ENCODE measurements at regions not wholly inside any gene's neighbourhood (a gene's known extent, or its start where the extent isn't known, plus 50 kb on each side); places are given as distances from the start of the nearest gene placed in this dataset.
A peak's percentile ranks its signal among the peaks of the same experiment; 100 is the strongest.

- no peaks in the 10 kb centered on the region for H3K9me3 ChIP-seq
- DNase-seq (peak; percentile 41 to 65 (median 59)), ATAC-seq (peak; percentile 84)
- 23 to 41% methylated on average over 6 to 9 of the region's 9 CpGs for WGBS, 2 donors
- H3K36me3 ChIP-seq (replicated peaks in 1 of 2; ENCODE audit: insufficient read depth in 1 of 2, low read depth in 2 of 2) = no peaks in the 10 kb centered on the region
- H3K4me1 ChIP-seq = peaks cover 23% of the 10 kb centered on the region
- intact Hi-C loops (cut with DNase I) = no loop called here
- no peak overlapping the region for H3K4me3 ChIP-seq
- no peak for TF ChIP-seq POLR2A (IDR thresholded peaks at IDR 0.05)
- TF ChIP-seq CTCF (IDR thresholded peaks at IDR 0.05) = no peak
- H3K27ac ChIP-seq = peak overlapping the region in 2 of 4 donors; percentile 6 to 14
- H3K27me3 ChIP-seq = no peaks in the 10 kb centered on the region
Observed at GRCh38 chr1:113223546-113223945, 150.5 kb downstream of the LRIG2 start.

GRCh38 chr1:113226148-113226547 is 153.2 kb downstream of the LRIG2 start:
- TF ChIP-seq POLR2A (IDR thresholded peaks at IDR 0.05) (no peak), CTCF (IDR thresholded peaks at IDR 0.05) (no peak)
- intact Hi-C loops (cut with DNase I) = no loop called here
- no peak for DNase-seq
- H3K36me3 ChIP-seq (replicated peaks in 1 of 2; ENCODE audit: insufficient read depth in 1 of 2, low read depth in 2 of 2) = no peaks in the 10 kb centered on the region
- H3K9me3 ChIP-seq = no peaks in the 10 kb centered on the region
- H3K27ac ChIP-seq = no peak overlapping the region
- ATAC-seq = no peak
- 91 to 92% methylated on average over 10 of the region's 10 CpGs for WGBS, 2 donors
- H3K4me1 ChIP-seq = peaks cover 9% of the 10 kb centered on the region
- H3K4me3 ChIP-seq = no peak overlapping the region
- H3K27me3 ChIP-seq = no peaks in the 10 kb centered on the region

GRCh38 chr1:113231866-113232265 is 158.4 kb upstream of the MAGI3 start:
- intact Hi-C loops (cut with DNase I) = no loop called here
- Histone ChIP-seq H3K4me1 (no peaks in the 10 kb centered on the region), H3K4me3 (no peak overlapping the region), H3K27ac (no peak overlapping the region), H3K9me3 (no peaks in the 10 kb centered on the region), H3K27me3 (no peaks in the 10 kb centered on the region), H3K36me3 (replicated peaks in 1 of 2; ENCODE audit: insufficient read depth in 1 of 2, low read depth in 2 of 2) (no peaks in the 10 kb centered on the region)
- TF ChIP-seq CTCF (IDR thresholded peaks at IDR 0.05) = no peak
- TF ChIP-seq POLR2A (IDR thresholded peaks at IDR 0.05) = no peak
- DNase-seq (no peak), ATAC-seq (no peak)
- 93 to 96% methylated on average over 13 of the region's 13 CpGs for WGBS, 2 donors

- intact Hi-C loops (cut with DNase I) = no loop called here
- Histone ChIP-seq H3K27ac (no peak overlapping the region), H3K4me3 (no peak overlapping the region), H3K27me3 (no peaks in the 10 kb centered on the region), H3K36me3 (replicated peaks in 1 of 2; ENCODE audit: insufficient read depth in 1 of 2, low read depth in 2 of 2) (no peaks in the 10 kb centered on the region), H3K4me1 (no peaks in the 10 kb centered on the region), H3K9me3 (no peaks in the 10 kb centered on the region)
- no peak for DNase-seq
- WGBS, 2 donors = 74 to 81% methylated on average over 5 of the region's 5 CpGs
- no peak for TF ChIP-seq POLR2A (IDR thresholded peaks at IDR 0.05)
- no peak for TF ChIP-seq CTCF (IDR thresholded peaks at IDR 0.05)
- ATAC-seq = no peak
Observed at GRCh38 chr1:113233441-113233840, 156.9 kb upstream of the MAGI3 start.

- intact Hi-C loops (cut with DNase I) = no loop called here
- WGBS, 2 donors = 56 to 88% methylated on average over 2 of the region's 2 CpGs
- Histone ChIP-seq H3K4me1 (peaks cover 32% of the 10 kb centered on the region), H3K27ac (no peak overlapping the region), H3K27me3 (no peaks in the 10 kb centered on the region), H3K36me3 (replicated peaks in 1 of 2; ENCODE audit: insufficient read depth in 1 of 2, low read depth in 2 of 2) (no peaks in the 10 kb centered on the region), H3K9me3 (no peaks in the 10 kb centered on the region), H3K4me3 (no peak overlapping the region)
- TF ChIP-seq POLR2A (IDR thresholded peaks at IDR 0.05) = no peak
- no peak for TF ChIP-seq CTCF (IDR thresholded peaks at IDR 0.05)
- DNase-seq (no peak), ATAC-seq (no peak)
Observed at GRCh38 chr1:113241237-113241636, 149.1 kb upstream of the MAGI3 start.

All from body of pancreas (tissue), 4 donors.